ENCODE measurements at regions not wholly inside any gene's neighbourhood (a gene's known extent, or its start where the extent isn't known, plus 50 kb on each side); places are given as distances from the start of the nearest gene placed in this dataset.
A peak's percentile ranks its signal among the peaks of the same experiment; 100 is the strongest.

DNA sequence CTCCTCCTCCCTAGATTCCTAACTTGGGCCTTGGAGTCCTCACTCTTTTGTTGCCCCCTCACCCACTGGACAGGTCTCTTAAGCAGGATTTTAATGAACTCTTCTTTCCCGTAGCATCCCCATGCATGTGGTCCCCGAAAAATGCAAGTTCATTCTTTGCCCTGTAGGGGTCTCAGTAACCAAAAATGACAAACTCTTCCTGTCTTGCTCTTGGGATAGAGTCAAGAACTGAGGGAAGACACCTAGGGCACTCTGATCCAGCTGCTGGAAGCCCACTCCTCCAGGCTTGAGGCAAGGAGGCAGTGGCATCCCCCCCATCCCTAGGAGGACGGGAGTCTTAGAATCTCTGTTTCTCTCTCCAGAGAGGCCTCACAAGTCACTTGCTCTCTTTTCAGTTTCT is 987.0 kb downstream of the DIAPH3 start:
- TF ChIP-seq, protein P1, sequence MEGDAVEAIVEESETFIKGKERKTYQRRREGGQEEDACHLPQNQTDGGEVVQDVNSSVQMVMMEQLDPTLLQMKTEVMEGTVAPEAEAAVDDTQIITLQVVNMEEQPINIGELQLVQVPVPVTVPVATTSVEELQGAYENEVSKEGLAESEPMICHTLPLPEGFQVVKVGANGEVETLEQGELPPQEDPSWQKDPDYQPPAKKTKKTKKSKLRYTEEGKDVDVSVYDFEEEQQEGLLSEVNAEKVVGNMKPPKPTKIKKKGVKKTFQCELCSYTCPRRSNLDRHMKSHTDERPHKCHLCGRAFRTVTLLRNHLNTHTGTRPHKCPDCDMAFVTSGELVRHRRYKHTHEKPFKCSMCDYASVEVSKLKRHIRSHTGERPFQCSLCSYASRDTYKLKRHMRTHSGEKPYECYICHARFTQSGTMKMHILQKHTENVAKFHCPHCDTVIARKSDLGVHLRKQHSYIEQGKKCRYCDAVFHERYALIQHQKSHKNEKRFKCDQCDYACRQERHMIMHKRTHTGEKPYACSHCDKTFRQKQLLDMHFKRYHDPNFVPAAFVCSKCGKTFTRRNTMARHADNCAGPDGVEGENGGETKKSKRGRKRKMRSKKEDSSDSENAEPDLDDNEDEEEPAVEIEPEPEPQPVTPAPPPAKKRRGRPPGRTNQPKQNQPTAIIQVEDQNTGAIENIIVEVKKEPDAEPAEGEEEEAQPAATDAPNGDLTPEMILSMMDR (IDR thresholded peaks at IDR 0.05; ENCODE audit: low read depth, low read length): peak; percentile 23; the same call in 1 of the 2 replicates
- no peak for DNase-seq
- H3K36me3 ChIP-seq: no peaks in the 10 kb centered on the region
- no peaks in the 10 kb centered on the region for H3K9me3 ChIP-seq (ENCODE audit: severe bottlenecking)
- no peak overlapping the region for H3K27ac ChIP-seq
- H3K27me3 ChIP-seq (ENCODE audit: insufficient read depth, low read depth, severe bottlenecking): no peaks in the 10 kb centered on the region
- H3K4me3 ChIP-seq (ENCODE audit: low read depth, low read length): no peak overlapping the region

DNA sequence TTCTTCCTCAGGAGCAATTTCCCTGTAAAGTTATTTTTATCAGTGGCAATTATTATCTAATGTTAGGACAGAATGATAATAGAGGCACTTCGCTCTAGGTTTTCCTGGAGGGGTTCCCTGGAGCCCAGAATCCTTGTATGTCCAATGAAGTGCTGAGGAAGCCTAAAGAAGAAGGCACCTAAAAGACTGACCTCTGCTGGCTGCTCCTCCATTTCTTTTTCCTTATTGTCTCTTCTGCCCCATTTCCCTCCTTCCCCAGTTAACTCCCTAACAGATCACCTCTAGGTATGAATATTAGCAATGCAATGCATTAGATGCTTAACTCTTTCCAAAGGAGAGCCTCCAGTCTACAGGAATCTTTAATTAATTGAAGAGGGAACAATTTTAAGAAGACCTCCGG is 985.4 kb downstream of the DIAPH3 start:
- DNase-seq: no peak
- Histone ChIP-seq H3K27ac (no peak overlapping the region), H3K4me3 (ENCODE audit: low read depth, low read length) (no peak overlapping the region), H3K36me3 (no peaks in the 10 kb centered on the region), H3K9me3 (ENCODE audit: severe bottlenecking) (no peaks in the 10 kb centered on the region), H3K27me3 (ENCODE audit: insufficient read depth, low read depth, severe bottlenecking) (no peaks in the 10 kb centered on the region)
- TF ChIP-seq, protein P1 (IDR thresholded peaks at IDR 0.05; ENCODE audit: low read depth, low read length): 0 out of 2 replicates have a peak, but pooled peaks have one; percentile 19

DNA sequence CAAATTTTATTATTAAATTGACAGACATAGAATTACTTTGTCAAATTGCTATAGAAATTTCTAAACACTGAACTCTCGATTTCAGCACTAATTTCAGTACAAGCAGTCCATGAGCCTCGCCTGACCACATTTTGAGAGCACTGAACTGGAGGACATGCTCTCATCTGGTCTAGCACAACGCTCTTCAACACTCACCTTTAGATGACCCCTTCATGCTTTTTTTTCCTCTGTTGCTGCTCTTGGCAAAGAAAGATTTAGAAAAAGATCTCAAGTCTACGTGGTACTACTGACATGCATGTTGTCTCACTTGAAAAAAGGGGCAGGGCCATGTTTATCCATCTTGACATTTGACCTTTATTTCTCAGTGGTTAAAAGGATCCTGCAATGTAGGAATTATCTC is 981.5 kb downstream of the DIAPH3 start:
- no peak overlapping the region for H3K27ac ChIP-seq
- TF ChIP-seq, protein P1 (IDR thresholded peaks at IDR 0.05; ENCODE audit: low read depth, low read length): no peak
- H3K36me3 ChIP-seq: no peaks in the 10 kb centered on the region
- H3K27me3 ChIP-seq (ENCODE audit: insufficient read depth, low read depth, severe bottlenecking): no peaks in the 10 kb centered on the region
- H3K4me3 ChIP-seq (ENCODE audit: low read depth, low read length): no peak overlapping the region
- DNase-seq: no peak
- H3K9me3 ChIP-seq (ENCODE audit: severe bottlenecking): no peaks in the 10 kb centered on the region

DNA sequence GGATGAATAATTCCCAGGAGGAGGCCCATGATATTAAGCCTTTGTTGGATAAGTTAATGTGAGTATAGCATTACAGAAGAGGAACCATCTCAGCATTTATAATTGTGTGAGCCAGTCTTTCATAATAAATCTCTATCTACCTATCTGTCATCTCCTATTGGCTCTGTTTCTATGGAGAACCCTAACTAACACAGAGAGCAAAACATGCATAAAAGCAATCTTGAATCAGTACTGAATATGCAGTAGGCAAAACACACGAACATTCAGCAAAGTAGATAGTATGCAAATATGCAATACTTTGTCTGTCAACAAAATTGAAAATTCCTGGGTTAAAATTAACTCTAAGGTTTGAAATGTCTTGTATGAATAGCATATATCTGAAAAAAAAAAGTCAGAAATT is 966.3 kb downstream of the DIAPH3 start:
- no peaks in the 10 kb centered on the region for H3K36me3 ChIP-seq
- no peaks in the 10 kb centered on the region for H3K9me3 ChIP-seq (ENCODE audit: severe bottlenecking)
- H3K27me3 ChIP-seq (ENCODE audit: insufficient read depth, low read depth, severe bottlenecking): no peaks in the 10 kb centered on the region
- H3K27ac ChIP-seq: no peak overlapping the region
- TF ChIP-seq, protein P1 (IDR thresholded peaks at IDR 0.05; ENCODE audit: low read depth, low read length): no peak
- H3K4me3 ChIP-seq (ENCODE audit: low read depth, low read length): no peak overlapping the region
- no peak for DNase-seq

DNA sequence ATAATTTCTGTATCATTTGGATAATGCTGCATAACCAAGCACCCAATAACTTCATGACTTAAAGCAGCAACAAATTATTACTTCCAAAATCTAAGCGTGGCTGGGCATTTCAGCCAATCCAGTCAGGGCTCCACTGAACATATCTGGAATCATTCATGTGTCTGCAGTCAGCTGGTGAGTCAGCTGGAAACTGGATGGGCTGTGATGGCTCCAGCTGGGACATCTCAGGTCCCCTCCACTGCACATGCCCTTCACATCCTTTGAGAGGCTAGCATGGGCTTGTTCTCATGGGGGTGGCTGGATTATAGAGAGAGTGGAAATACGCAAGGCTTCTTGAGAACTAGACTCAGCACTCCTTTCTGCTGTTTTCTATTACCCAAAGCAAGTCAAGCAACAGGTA is 961.9 kb downstream of the DIAPH3 start:
- Histone ChIP-seq H3K27me3 (ENCODE audit: insufficient read depth, low read depth, severe bottlenecking) (no peaks in the 10 kb centered on the region), H3K36me3 (no peaks in the 10 kb centered on the region), H3K4me3 (ENCODE audit: low read depth, low read length) (no peak overlapping the region), H3K9me3 (ENCODE audit: severe bottlenecking) (no peaks in the 10 kb centered on the region), H3K27ac (no peak overlapping the region)
- DNase-seq: no peak
- TF ChIP-seq, protein P1 (IDR thresholded peaks at IDR 0.05; ENCODE audit: low read depth, low read length): no peak

DNA sequence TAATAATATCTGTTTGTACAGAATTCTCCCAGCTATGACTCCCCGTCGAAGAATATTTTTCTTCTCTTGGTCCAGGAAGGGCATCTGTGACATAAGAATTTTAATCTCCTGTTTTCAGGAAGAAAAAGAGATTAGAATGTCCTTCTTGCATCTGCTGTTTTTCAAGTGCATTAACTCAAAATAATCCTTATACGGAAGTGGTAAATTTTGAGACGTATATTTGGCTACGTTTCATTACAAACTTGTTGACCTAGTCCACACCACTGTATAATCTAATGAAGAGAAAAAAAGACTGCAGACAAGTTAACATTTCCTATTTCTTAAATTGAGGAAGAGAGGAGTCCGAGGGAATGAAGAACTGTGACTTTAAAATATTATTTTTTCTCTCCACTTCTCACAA is 959.9 kb downstream of the DIAPH3 start:
- DNase-seq: no peak
- Histone ChIP-seq H3K4me3 (ENCODE audit: low read depth, low read length) (no peak overlapping the region), H3K27ac (no peak overlapping the region), H3K27me3 (ENCODE audit: insufficient read depth, low read depth, severe bottlenecking) (no peaks in the 10 kb centered on the region), H3K9me3 (ENCODE audit: severe bottlenecking) (no peaks in the 10 kb centered on the region), H3K36me3 (no peaks in the 10 kb centered on the region)
- TF ChIP-seq, protein P1 (IDR thresholded peaks at IDR 0.05; ENCODE audit: low read depth, low read length): no peak

Measured in WERI-Rb-1 (cell line).